Forelimb muscle (tissue), 1 donor: ENCODE measurements at regions not wholly inside any gene's neighbourhood (a gene's known extent, or its start where the extent isn't known, plus 50 kb on each side); places are given as distances from the start of the nearest gene placed in this dataset.

Source experiments
- DNase-seq: peaks from one replicate; pipeline ENCODE4 v3.0.0-alpha.2; 2013; ENCODE audit warnings: low read depth

DNA sequence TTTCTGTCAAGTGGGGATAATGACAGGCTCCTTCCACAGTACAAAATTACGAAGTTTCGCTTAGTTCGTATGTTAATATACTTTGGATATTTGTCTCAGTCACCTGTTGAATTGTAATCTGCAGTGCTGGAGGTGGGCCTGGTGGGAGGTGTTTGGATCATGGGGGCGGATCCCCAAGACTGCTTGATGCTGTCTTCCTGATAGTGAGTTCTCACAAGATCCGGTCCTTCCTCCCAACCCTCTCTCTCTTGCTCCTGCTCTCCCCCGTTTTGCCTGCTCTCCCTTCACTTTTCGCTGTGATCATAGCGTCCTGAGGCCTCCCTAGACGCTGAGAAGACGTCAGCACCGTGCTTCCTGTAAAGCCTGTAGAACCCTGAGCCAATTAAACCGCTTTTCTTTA, 97.1 kb upstream of the EPB41L3 start:
- DNase-seq = no peak

- DNase-seq = no peak
These were observed 95.3 kb upstream of the EPB41L3 start for GRCh38 chr18:5639131-5639530.

DNA sequence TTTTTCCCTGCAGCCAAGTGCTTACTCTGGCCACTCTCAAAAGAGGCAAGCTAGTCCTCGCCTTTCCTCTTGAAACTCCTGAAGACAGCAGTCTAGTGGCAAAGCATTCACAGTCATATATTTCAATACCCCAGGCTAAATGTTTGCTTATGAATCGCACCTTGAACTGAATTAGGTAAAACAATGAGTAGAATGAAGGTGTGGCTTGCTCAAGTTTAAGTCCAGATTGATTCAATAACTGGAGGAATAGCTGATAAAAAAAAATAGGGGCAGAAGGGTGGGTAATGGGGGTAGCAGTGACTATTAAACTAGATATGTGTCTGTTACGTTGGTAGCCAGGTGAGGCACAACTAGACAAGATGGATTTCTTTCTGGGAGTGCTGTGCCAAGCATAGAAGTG, 88.2 kb upstream of the EPB41L3 start:
- DNase-seq = no peak

- no peak for DNase-seq
These were observed 87.2 kb upstream of the EPB41L3 start for GRCh38 chr18:5630900-5631413.

DNA sequence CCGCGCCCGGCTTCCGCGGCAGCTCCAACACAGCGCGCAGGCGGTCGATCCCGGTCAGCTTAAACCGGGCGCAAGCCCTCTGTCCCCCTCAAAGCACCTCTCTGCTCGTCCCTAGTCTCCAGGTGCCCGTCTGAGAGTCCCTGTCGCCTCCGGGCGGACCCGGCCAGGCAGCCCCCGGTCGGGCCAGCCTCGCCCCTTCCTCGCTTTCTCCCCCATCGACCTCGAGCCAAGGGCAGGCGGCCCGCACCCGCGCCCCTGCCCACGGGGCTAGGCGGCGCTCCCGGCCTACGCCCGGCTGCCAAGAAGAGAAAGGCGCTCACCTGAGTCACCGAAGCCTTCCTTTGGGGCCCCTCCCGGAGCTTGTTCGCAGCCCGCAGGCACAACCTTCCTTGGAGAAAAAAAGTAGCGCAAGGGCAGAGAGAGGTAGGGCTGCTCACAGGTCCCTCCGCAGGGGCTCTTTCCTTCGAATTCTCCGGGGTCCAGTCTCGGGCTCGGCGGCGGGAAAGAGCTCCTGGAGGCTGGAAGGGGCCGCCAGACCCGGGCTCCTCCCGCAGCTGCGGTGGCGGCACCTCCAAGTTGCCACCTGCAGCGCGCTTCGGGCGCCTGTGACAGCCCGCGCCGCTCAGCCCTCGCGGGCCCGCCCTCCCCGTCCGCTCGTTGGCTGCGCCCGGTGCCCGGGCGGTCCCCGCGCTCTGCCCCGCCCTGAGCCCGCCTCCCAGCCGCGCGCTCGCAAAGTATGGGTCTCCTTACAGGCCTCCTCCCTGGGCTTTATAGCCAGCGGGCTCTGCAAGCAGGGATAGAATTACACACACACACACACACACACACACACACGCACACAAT, 86.5 kb upstream of the EPB41L3 start:
- DNase-seq = no peak

DNA sequence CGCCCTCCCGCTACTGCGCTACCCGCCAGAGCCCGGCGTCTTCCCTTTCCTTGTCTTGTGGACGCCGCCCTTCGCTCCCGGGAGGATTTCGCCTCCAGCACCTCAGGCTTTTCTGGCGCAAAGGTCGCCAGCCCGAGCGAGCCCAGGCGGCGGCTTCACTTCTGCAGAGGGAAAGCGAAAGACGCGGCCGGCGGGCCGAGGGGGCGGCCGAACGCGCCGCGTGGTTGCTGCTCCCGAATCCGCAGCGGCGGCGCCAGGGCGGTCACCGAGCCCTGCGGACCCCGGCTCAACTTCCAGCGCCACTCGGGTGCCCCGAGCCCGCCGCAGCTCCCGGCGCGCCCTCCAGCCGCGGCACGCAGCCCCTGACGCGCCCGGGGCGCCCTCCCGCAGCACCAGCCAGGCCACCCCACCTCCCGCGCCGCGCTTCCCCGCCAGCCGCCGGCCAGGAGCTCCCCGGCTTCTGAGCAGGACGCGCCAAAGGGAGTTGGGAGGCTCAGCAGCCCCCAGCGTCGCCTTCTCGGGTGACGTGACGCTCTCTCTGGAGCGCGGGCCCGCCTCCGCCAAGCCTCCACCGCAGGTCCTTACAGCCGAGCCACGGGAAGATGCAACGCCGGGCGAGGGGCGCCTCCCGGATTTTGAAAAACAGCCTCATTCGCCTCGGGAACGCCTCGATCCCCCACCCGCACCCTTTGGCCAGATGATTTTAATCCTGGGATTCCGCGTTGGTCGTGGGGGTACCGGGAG, 84.9 kb upstream of the EPB41L3 start:
- no peak for DNase-seq

- no peak for DNase-seq
These were observed 84.1 kb upstream of the EPB41L3 start for GRCh38 chr18:5627776-5628511.

DNA sequence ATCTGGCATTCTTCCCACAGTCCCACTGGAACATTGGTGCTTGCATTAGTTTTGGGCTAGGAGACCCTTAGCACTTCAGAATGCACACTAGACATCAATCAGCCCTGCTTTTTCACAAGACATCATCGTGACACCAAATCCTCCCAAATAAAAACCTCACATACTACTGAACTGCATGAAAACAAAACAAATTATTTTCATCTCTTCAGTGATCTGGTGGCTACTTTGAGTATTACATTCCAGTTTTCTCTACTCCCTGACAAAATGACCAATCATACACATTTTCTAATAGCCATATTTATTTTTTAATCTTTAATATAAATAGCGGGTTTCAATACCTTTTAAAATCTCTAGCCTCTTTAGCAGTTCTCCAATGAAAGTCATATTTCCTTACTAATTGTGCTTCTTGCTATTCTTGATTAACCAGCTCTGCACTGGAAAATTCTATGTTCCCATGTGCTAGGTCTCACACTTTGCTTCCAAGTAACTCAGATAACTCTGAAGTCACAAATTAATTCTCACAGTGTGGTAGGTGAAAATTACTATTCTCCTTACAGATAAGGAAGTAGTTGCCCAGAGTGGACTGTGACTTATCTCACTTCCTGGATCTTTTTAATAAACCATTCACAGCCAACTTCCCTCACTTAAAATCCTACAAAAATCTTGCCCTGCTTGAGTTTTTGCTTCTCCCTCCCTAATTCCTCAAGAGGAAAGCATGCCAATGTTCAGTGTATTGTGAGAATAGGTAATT, 82.5 kb upstream of the EPB41L3 start:
- no peak for DNase-seq

GRCh38 chr18:5625076-5625475, 81.3 kb upstream of the EPB41L3 start:
- no peak for DNase-seq

DNA sequence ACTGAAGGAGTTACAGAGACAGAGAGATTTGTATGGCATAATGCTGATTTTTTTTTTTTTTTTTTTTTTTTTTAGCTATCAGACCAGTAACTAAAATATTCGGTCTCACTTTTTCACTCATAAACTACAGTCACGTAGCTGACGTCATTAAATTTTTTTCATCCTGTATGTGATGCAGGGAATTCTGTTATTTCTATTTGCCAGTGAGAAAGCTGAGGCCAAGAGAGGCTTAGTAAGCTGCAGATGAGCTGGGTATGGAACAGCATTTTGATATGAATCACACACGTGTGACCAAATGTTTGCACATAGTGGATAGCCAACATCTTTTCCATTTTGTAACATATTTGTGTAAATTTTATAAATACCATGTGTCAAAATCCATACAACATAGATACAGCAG, 79.1 kb upstream of the EPB41L3 start:
- no peak for DNase-seq

- DNase-seq = no peak
These were observed 76.5 kb upstream of the EPB41L3 start for GRCh38 chr18:5620289-5620688.

GRCh38 chr18:5619376-5619775, 75.6 kb upstream of the EPB41L3 start:
- DNase-seq = no peak

DNA sequence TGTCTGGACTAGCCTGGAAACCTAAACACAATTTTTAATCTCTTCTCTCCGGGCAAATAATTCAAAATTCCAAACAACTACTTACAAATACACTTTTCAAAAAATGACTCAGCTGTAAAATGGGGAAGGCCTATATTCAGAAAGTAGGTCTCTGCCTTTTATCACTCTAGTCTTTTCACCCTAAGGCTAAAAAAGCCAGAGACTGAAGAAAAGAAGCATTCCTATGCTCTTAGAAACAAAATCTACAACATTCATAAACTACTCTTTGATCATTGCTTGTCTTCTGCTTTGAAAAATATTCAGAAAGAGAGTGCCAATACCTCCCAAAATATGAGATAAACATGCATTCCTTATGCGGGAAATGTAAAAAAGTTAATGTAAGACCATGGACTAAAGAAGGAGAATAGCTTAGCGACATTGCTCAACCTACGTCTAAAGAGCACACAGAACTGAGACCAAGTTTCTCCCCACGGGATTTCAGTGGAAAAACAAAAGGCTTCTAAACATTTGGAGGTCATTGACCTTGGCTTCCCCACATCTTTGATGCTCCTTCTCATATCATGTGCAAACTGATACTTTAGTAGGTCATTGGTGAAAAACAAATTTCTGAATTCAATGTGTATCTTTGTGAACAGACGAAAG, 74.4 kb upstream of the EPB41L3 start:
- DNase-seq = no peak

- DNase-seq = no peak
These were observed 67.4 kb upstream of the EPB41L3 start for GRCh38 chr18:5611221-5611620.

GRCh38 chr18:5608846-5609245, 65.0 kb upstream of the EPB41L3 start:
- no peak for DNase-seq

- no peak for DNase-seq
These were observed 63.2 kb upstream of the EPB41L3 start for GRCh38 chr18:5606951-5607350.

DNA sequence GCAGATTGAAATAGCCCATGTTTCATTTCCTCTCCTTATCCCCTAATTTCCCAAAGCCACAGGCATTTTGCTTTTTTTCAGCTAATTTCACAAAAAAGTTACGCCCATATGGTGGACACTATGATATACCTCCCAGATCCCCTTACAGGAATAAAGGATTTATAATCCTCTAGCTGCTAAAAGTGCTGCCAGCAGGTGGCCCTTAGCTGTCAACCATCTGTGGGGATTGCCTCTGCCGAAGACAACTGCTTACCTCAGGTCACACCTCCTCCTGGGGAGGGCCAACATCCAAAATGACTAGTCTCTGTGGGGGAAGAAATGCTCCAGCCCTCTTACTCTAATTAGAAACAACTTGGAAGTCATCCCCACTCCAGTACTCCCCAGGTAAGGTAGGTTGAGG, 61.0 kb upstream of the EPB41L3 start:
- DNase-seq = no peak

DNA sequence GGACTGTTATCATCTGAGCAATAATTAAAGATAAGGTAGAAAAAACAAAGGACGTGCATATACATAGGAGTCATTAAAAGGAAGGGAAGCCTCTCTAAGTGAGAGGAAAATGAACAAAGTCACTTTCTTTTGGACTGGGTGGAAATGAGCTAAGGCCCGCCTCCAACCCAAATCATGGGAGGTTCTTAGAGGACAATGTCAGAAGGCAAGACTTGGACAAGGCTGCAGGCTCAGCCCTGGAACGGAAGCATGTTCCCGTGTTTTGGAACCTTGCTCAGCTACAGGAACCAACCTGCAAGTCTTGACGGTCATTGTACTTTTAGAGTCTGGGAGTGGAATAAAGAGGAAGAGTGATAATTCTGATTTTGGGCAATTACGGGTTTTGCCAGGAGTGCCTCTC, 59.4 kb upstream of the EPB41L3 start:
- DNase-seq = no peak

- DNase-seq = no peak
These were observed 57.4 kb upstream of the EPB41L3 start for GRCh38 chr18:5601188-5601624.

DNA sequence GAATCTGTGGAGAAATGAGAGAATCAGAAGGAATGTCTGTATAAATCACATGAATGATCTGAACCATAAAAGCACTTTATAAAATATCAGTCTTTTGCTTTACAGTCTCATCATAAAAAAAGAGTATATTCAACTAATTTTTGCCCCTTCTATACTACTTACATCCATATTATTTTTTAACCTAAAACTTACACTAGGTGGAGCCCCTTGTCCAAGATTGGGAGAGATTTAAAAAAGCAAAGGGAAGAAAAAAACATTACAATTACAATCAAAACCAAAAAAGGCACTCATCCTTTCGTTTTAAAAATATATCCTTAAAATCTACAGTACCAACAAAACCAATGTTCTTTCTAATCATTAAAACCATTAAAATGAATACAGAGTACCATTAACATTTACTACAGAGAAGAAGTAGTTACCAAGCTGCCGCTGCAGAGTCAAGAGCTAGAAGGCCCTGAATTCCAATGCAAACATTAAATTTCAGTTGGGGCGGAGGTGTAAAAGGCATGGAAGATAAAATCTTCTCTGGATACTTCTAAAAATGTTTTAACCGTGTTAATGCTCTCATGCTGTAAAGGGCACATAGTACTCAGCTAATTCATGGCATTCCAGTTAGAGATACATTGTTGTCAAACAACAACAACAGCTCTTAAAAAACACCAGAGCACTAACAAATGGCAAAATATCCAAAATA, 56.7 kb upstream of the EPB41L3 start:
- no peak for DNase-seq
